Chondrocyte (in vitro differentiated cells): ENCODE measurements at regions not wholly inside any gene's neighbourhood (a gene's known extent, or its start where the extent isn't known, plus 50 kb on each side); places are given as distances from the start of the nearest gene placed in this dataset.

Source experiments
- DNase-seq: peaks from one replicate; pipeline ENCODE4 v3.0.0; 2021; ENCODE audit warnings: mixed read lengths, low spot score
- H3K27ac Mint-ChIP-seq: one replicate; pipeline ENCODE4 v1.8.0; 2021; ENCODE audit warnings: mild to moderate bottlenecking, moderate library complexity, mixed read lengths; ENCODE audit not compliant: unreplicated experiment
- H3K27me3 Mint-ChIP-seq: 2 replicates; pipeline ENCODE4 v1.8.0; 2021; ENCODE audit warnings: low read depth, mixed read lengths
- H3K36me3 Mint-ChIP-seq: 2 replicates; pipeline ENCODE4 v1.8.0; 2021; ENCODE audit warnings: low read depth, mixed read lengths
- H3K4me1 Mint-ChIP-seq: 2 replicates; pipeline ENCODE4 v1.8.0; 2021; ENCODE audit warnings: low read depth, mild to moderate bottlenecking, mixed read lengths
- H3K4me3 Mint-ChIP-seq: one replicate; pipeline ENCODE4 v1.8.0; 2021; ENCODE audit warnings: mild to moderate bottlenecking, moderate library complexity, mixed read lengths; ENCODE audit not compliant: unreplicated experiment
- H3K9me3 Mint-ChIP-seq: 2 replicates; pipeline ENCODE4 v1.8.0; 2021; ENCODE audit warnings: low read depth, mixed read lengths
- TF ChIP-seq, protein P1 (sequence below): fragments of 200-600 bp; sonication (generic); IDR thresholded peaks from 2 replicates; pipeline ENCODE4 v1.5.0; 2021; ENCODE audit warnings: antibody characterized with exemption, mild to moderate bottlenecking, moderate library complexity

DNA sequence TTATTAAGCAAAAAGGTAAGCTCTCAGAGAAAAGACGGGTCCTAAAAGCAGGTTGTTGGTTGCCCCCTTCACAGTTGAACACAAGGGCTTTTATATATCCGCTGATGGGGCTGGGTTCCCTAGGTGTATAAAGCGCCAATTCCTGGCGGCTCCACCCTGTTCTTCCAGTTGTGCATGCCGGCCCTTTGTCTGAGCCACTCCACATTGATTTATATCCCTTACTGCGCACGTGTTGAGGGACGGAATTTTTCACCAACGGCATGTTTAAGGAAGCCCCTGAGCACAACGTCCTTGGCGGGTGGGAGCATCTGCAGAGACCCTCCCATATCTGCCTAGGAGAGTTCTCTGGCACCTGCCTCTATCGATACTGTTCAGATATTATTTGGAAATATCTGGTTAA is 135.7 kb downstream of the DTHD1 start:
- no peak for DNase-seq
- Mint-ChIP-seq H3K27ac (no peak overlapping the region), H3K27me3 (peaks cover 25% of the 10 kb centered on the region)

DNA sequence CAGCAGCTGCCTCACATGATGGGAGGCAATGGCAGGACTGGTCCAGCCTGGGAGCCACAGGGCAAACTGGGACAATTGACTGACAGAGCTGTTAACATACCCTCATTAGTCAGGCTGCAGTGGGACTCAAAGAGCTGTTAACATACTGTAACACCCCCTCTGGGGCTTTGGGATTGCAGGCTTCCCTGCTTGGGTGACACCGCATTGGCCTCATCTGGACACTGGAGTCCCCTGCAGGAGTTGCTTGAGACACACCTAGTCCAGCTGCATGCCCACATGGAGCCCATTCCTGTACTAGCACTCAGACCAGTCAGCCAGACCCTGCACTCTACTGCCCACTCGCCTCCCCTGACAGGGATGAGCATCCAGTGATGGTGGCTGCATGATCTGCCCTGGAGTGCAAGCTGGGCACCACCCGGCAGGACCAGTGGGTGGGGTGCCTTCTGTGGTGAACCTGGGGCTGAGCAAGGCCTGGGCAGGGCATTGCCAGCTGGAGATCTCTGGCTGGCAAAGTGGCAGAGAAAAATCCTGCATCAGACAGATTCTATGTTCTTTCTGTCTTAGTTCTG is 138.8 kb downstream of the DTHD1 start:
- Mint-ChIP-seq H3K27me3 (peaks cover 27% of the 10 kb centered on the region), H3K27ac (no peak overlapping the region), H3K9me3 (no peaks in the 10 kb centered on the region), H3K4me3 (no peak overlapping the region), H3K4me1 (no peaks in the 10 kb centered on the region), H3K36me3 (no peaks in the 10 kb centered on the region)
- TF ChIP-seq, protein P1, sequence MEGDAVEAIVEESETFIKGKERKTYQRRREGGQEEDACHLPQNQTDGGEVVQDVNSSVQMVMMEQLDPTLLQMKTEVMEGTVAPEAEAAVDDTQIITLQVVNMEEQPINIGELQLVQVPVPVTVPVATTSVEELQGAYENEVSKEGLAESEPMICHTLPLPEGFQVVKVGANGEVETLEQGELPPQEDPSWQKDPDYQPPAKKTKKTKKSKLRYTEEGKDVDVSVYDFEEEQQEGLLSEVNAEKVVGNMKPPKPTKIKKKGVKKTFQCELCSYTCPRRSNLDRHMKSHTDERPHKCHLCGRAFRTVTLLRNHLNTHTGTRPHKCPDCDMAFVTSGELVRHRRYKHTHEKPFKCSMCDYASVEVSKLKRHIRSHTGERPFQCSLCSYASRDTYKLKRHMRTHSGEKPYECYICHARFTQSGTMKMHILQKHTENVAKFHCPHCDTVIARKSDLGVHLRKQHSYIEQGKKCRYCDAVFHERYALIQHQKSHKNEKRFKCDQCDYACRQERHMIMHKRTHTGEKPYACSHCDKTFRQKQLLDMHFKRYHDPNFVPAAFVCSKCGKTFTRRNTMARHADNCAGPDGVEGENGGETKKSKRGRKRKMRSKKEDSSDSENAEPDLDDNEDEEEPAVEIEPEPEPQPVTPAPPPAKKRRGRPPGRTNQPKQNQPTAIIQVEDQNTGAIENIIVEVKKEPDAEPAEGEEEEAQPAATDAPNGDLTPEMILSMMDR = no peak
- DNase-seq = no peak

More for the DNA sequence above, 135.7 kb downstream of the DTHD1 start:
- H3K9me3 Mint-ChIP-seq = no peaks in the 10 kb centered on the region
- no peaks in the 10 kb centered on the region for H3K4me1 Mint-ChIP-seq
- TF ChIP-seq, protein P1 = no peak
- H3K36me3 Mint-ChIP-seq = no peaks in the 10 kb centered on the region
- H3K4me3 Mint-ChIP-seq = no peak overlapping the region

DNA sequence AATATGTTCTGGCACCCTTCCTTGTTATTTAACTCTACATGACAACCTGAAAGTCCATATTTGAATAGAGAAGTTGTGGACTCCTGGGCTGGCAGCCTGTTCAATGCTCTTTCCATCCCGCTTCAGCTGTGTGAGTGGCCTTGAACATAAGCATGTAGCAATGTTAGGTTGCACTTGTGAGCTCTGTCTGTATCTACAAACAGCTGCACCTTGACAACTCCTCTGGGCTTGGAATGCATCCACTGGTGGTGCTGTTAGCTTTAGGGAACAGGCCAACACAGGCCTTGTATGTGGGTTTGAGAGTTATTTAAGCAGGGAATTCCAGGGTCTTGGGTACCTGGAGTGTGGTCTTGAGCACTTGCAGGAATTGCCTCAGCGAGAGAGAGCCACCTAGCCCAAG is 141.2 kb downstream of the DTHD1 start:
- Mint-ChIP-seq H3K27ac (no peak overlapping the region), H3K4me1 (no peaks in the 10 kb centered on the region), H3K36me3 (no peaks in the 10 kb centered on the region), H3K27me3 (peaks cover 19% of the 10 kb centered on the region), H3K9me3 (no peaks in the 10 kb centered on the region), H3K4me3 (no peak overlapping the region)
- TF ChIP-seq, protein P1 = no peak
- no peak for DNase-seq

DNA sequence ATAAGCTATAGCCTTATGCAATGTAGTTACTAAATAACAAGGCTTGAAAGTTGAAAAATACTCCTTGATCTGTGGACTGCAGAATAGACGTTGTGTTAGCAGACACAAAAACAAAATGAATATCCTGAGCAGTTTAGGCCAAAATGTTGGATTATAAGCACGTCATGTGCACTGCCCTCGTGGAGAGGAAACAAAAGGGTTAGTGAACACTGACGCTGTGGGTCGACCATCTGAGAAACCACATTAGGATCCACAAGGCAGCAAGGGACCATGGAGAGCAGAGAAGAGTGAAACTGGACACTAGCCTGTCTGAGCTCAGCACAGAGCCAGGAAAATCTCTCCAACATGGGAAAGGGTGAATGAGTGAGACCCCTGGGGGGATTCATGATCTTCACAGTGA is 145.3 kb downstream of the DTHD1 start:
- Mint-ChIP-seq H3K36me3 (no peaks in the 10 kb centered on the region), H3K27ac (no peak overlapping the region), H3K9me3 (peaks cover 6% of the 10 kb centered on the region), H3K27me3 (peaks cover 5% of the 10 kb centered on the region), H3K4me3 (no peak overlapping the region), H3K4me1 (no peaks in the 10 kb centered on the region)
- TF ChIP-seq, protein P1 = no peak
- DNase-seq = no peak

DNA sequence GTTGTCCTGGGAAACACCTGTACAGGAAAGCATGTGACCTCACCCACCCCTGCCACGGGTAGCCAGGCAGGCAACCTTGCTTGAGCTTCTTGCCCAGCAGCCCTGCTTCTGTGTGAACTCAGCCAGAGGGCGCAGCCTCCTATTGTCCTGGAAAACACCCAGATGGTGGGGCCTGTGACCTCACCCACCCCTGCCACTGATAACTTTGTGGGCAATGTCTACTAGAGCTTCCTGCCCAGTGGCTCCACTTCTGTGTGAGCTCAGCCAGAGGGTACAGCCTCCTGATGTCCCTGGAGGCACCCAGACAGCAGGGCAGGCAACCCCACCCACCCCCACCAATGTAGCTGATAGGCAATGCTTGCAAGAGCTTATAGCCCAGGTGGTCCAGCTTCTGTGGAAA is 146.3 kb downstream of the DTHD1 start:
- no peaks in the 10 kb centered on the region for H3K36me3 Mint-ChIP-seq
- H3K4me1 Mint-ChIP-seq = no peaks in the 10 kb centered on the region
- no peak overlapping the region for H3K27ac Mint-ChIP-seq
- TF ChIP-seq, protein P1 = no peak
- no peak for DNase-seq
- no peak overlapping the region for H3K4me3 Mint-ChIP-seq
- H3K27me3 Mint-ChIP-seq = peaks cover 5% of the 10 kb centered on the region
- H3K9me3 Mint-ChIP-seq = peaks cover 6% of the 10 kb centered on the region
